DMS 273 treated with DMSO at 0.1 percent for 48 hours (cell line): ENCODE measurements at regions not wholly inside any gene's neighbourhood (a gene's known extent, or its start where the extent isn't known, plus 50 kb on each side); places are given as distances from the start of the nearest gene placed in this dataset.
"Not testable (repeated sequence)": the region's sequence is repeated elsewhere in the genome, so short reads cannot be mapped to it uniquely, and the experiment has no call there.

Source experiments
- DNase-seq: peaks from one replicate; lab custom pipeline; 2025; lab: John Stamatoyannopoulos, UW

- no peak for DNase-seq
Observed at GRCh38 chr13:87736849-87737385, 65.7 kb downstream of the SLITRK5 start.

GRCh38 chr13:87754097-87754496 lies 82.9 kb downstream of the SLITRK5 start:
- DNase-seq, result no peak

- DNase-seq, result no peak
Observed at GRCh38 chr13:87769445-87769844, 98.3 kb downstream of the SLITRK5 start.

GRCh38 chr13:87777387-87777786 lies 106.2 kb downstream of the SLITRK5 start:
- DNase-seq, result no peak

GRCh38 chr13:87778128-87778527 lies 107.0 kb downstream of the SLITRK5 start:
- no peak for DNase-seq

- DNase-seq, result no peak
Observed at GRCh38 chr13:87779426-87779825, 108.3 kb downstream of the SLITRK5 start.

- DNase-seq, result no peak
Observed at GRCh38 chr13:87783366-87783765, 112.2 kb downstream of the SLITRK5 start.

- no peak for DNase-seq
Observed at GRCh38 chr13:87788363-87788762, 117.2 kb downstream of the SLITRK5 start.

- DNase-seq, result no peak
Observed at GRCh38 chr13:87792878-87793277, 121.7 kb downstream of the SLITRK5 start.

- DNase-seq, result no peak
Observed at GRCh38 chr13:87798536-87798935, 127.4 kb downstream of the SLITRK5 start.

- no peak for DNase-seq
Observed at GRCh38 chr13:87810391-87810801, 139.2 kb downstream of the SLITRK5 start.

GRCh38 chr13:87810920-87811344 lies 139.8 kb downstream of the SLITRK5 start:
- no peak for DNase-seq

- no peak for DNase-seq
Observed at GRCh38 chr13:87814403-87814802, 143.2 kb downstream of the SLITRK5 start.

- no peak for DNase-seq
Observed at GRCh38 chr13:87820241-87820640, 149.1 kb downstream of the SLITRK5 start.

- no peak for DNase-seq
Observed at GRCh38 chr13:87821512-87821911, 150.3 kb downstream of the SLITRK5 start.

GRCh38 chr13:87826301-87826700 lies 155.1 kb downstream of the SLITRK5 start:
- not testable (repeated sequence) for DNase-seq

- no peak for DNase-seq
Observed at GRCh38 chr13:87827479-87827878, 156.3 kb downstream of the SLITRK5 start.

- DNase-seq, result no peak
Observed at GRCh38 chr13:87837522-87837921, 166.4 kb downstream of the SLITRK5 start.

- DNase-seq, result no peak
Observed at GRCh38 chr13:87837946-87838345, 166.8 kb downstream of the SLITRK5 start.

- no peak for DNase-seq
Observed at GRCh38 chr13:87851410-87851809, 180.2 kb downstream of the SLITRK5 start.

- no peak for DNase-seq
Observed at GRCh38 chr13:87855553-87855952, 184.4 kb downstream of the SLITRK5 start.

- no peak for DNase-seq
Observed at GRCh38 chr13:87859261-87859660, 188.1 kb downstream of the SLITRK5 start.

GRCh38 chr13:87867426-87867825 lies 196.3 kb downstream of the SLITRK5 start:
- no peak for DNase-seq

GRCh38 chr13:87868731-87869130 lies 197.6 kb downstream of the SLITRK5 start:
- DNase-seq, result no peak

GRCh38 chr13:87872813-87873212 lies 201.6 kb downstream of the SLITRK5 start:
- no peak for DNase-seq
